Limb (tissue), 2 donors: ENCODE measurements at regions not wholly inside any gene's neighbourhood (a gene's known extent, or its start where the extent isn't known, plus 50 kb on each side); places are given as distances from the start of the nearest gene placed in this dataset.
"Not testable (repeated sequence)": the region's sequence is repeated elsewhere in the genome, so short reads cannot be mapped to it uniquely, and the experiment has no call there.

ENCODE experiments used
- DNase-seq, 2 donors: peaks; one replicate each; pipeline ENCODE4 v3.0.0-alpha.2; 2016; ENCODE audit errors: extremely low spot score in 2 of 2

DNA sequence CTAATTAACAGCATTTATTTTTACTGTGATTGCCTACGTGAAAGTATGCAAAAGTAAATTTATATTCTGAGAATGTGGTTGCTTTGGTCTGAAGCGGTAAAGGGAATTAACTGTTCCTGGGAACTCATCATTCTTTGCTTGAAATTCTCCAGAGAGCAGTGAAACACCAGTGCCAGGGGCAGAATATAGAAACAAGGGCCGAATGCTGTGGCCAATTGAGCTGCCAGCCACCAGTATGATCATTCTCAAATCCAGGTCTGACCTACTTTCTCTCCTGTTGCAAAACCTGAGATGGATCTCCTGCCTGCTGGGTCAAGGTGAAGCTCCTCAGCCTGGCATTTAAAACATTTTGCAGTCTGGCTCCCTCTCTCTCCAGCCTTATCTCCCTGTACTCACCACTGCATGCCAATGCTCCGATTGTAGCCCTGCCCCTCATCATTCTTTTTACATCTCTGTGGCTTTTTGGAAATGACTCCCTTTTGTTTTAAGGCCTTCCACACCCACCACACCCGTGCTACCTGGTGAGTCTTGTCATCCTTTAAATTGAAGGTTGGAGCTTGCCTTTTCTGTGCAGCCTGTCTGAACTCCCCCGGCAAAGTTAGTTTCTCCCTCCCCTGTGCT lies 94.5 kb upstream of the TMEM178A start:
- DNase-seq, result no peak

DNA sequence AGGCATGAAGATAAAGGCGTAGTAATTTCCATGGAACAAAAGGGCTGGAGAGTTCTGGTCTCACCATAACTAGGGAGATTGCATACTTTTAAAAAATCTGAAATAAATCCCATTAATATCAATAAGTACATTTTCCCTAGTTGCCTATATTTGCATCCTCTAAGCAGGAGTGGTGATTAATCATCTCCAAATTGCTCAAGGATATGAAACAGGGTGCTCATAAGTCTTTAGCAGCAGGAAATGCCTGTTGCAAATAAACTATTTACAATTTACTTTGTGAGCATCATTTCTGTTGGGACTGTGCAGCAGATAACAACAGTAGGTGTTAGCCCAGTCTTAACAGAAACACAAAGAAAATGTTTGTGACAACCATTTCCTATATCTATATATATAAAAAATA lies 92.4 kb upstream of the TMEM178A start:
- DNase-seq, result no peak

DNA sequence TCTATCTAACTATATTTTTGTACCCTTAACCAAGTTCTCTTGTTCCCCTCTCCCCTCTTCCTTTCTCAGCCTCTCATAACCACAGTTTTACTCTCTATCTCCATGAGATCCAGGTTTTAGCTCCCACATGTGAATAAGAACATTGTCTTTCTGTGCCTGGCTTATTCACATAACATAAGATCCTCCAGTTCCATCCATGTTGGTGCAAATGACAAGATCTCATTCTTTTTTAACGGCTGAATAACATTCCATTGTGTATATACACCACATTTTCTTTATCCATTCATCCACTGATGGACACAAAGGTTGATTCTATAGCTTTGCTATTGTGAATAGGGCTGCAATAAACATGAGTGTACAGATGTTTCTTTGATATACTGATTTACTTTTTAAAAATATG lies 83.9 kb upstream of the TMEM178A start:
- DNase-seq, result no peak

DNA sequence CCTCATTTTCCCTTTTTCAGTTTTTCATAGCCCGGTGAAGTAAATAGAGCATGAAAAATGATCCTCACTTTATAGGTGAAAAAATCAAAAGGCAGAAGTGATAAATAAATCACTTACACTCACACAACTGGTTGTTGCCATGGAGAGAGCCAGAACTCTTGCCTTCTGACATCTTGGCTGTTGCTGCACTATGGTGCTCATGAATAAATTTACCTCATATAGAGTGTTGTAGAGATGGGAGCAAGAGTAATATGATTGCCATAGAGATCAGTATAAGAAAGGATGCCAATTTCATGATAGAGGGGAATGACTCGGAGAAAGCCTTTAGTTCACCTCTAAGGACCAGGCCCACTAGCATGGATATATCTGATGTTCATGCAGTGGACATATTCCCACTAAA lies 82.5 kb upstream of the TMEM178A start:
- DNase-seq, result no peak

DNA sequence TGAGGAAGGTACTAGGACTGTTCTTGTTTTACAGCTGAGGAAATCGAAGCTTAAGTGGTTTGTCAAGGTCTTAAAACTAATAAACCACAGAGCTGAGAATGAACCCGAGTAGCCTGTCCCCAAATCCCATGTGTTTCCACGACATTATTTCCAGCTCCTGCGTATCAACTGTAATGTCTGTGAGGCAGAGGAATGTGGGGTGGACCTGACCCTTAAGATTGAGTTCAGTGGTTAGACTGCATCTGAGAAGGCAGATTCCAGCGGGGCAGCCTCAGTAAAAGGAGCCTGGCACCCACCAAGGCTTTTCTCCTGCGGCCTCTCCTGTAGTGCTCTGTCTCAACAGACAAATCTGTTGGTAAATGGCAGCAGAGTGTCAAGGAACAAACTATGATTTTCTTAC lies 81.9 kb upstream of the TMEM178A start:
- DNase-seq, result no peak

DNA sequence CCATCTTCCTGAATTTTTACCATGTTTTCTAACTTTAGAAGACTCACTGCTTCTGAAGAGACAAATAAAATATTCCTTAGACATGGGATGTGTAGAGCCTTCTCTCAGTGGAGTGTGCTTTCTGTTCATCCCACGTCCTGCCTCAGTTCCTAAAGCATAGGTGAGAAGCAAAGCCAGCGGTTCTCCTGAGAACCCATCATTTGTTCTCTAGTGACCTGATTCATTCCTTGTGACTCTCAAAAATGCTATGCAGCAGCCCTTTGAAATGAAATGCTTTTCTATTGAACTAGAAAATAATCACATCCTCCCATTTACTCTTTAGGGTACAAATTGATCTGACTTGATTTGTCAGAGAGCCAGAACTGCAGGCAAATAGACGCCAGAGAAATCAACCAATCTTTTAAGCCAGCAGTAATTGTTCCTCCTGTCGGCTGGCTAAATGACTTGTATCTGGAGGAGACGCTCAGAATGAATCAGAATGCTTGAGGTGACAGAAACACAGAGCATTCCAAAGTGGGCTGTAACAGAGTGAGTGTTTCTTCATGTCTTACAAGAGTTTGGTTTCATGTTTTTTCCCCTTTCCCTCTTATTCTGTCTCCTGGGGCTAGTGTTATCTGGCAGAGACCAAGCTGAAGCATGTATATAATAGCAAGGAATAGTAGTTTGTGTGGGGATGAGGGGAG lies 81.3 kb upstream of the TMEM178A start:
- no peak for DNase-seq

DNA sequence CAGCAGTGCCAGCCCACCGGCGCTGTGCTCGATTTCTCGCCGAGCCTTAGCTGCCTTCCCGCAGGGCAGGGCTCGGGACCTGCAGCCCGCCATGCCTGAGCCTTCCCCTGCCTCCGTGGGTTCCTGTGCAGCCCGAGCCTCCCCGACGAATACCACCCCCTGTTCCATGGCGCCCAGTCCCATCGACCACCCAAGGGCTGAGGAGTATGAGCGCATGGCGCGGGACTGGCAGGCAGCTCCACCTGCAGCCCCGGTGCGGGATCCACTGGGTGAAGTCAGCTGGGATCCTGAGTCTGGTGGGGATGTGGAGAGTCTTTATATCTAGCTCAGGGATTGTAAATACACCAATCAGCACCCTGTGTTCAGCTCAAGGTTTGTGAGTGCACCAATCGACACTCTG lies 80.2 kb upstream of the TMEM178A start:
- not testable (repeated sequence) for DNase-seq

DNA sequence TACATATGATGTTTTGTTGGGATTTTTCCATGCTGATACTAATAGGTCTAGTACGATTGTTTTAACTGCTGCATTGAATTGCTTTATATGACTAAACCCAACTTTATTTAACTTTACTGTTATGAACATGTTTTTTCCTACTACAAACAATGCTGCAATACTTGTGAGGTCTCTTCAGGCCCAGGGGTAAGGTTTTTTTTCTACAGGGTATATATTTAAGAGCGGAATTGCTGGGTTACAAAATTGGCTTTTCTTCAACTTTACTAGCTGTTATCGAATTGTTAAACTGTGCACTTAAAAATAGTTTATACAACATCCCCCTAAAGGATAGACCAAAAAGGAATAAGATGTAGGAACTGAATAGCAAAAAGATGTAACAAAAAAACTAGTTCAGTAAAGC lies 78.5 kb upstream of the TMEM178A start:
- DNase-seq, result no peak

DNA sequence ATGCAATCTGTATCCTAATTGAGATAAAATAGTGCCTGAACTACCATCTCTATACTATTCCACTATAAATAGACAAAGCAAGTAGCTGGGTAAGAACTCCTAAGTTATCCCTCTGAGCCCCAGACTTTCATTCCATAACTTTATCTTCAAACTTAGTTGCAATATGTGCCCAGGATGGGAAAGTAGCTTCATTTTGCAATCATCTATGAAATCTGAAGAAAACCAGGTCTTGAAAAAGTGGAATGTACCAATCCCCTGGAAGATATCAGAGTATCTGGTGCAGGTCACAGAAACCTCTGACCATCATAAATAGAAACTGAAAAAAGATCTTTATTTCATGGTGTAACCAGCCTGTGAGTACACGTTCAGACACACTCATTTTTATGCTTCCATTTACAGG lies 78.1 kb upstream of the TMEM178A start:
- no peak for DNase-seq

DNA sequence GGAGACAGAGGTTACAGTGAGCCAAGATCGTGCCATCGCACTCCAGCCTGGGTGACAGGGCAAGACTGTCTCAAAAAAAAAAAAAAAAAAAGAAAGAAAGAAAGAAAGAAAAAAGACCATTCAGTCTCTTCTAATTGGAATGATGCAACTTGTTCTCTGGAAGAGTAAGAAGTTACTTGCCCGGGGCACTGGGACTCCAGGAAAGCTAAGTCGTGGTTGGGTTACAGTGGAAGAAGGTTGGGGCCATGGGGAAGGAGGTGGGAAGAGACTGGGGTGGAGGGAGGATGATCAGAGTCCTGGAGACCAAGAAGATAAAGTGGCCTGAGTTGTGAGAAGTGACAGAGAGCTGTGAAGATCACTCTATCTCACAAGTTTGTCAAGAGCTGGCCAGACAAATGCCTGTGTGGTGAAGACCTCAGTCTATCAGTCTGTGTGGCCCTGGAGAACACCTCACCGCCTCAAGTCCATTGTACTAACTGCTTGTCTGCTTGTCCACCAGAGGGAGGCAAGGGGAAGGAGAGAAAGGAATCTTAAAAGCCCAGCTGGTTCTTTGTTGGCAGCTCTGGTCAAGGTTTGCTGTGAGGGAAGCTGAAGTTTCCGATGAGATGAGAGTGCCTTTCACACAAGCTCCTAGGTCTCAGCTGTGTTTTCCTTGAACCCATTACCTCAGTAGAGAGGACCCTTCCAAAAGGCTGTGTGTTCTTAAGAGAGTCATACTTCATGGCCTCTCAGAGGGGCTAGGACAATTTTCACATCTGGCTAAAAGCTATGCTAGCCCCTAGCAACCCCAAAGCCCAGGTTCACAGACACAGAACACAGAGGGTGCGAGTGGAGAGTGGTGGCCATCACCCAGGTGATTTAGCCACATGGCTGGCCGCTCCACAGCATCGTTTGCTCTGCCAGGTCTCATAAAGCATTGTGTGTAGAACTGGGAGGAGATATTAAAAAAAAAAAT lies 72.0 kb upstream of the TMEM178A start:
- DNase-seq, result peak; percentile 31 to 61

DNA sequence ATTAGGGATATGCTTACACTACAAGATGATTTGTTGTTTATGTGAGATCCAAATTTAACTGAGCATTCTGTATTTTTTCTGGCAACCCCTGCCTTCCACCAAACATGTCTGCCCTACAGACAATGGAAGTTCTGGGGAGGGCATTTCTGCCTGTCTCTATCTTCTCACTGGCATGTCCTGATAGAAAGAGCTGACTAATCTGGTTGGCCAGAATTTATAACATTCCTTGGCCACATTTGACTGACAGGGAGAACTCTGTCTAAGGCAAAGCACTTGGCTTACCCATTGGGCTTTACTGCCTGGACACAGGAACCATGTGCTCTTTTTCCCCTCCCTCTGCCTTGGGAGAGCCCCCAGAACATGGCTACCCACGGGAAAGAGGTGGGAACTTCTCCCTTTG lies 70.6 kb upstream of the TMEM178A start:
- no peak for DNase-seq

DNA sequence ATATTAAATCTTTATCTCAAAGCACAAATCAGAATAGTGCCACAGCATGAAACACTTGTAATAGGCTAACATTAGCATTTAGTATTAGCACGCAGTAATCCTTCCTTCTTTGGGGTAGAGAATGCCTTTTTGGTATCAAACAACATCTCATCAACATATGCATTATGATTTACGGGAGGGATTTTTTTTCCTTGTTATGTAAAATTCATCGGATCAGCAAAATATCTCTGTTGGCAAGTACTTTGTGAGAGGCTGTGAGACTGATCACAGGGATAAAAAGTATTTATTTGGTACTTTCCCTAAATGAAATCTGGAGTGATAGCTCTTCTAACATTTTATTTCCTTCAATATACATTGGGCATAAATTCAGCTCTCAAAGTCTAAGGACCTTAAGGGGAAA lies 68.4 kb upstream of the TMEM178A start:
- no peak for DNase-seq

DNA sequence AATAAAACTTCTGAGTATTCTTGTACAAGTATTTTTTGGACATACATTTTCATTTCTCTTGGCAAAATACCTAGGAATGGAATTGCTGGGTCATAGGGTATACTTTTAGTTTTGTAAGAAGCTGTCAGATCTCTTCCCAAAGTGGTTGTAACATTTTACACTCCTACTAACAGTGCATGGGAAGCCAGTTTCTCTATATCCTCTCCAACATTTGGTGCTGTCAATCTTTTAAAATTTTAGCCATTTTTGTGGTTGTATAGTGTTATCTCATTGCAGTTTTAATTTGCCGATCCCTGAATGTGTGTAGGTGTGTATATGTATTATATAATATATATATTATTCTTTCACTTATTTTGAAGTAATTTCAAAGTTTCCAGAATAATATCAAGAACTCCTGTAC lies 63.1 kb upstream of the TMEM178A start:
- DNase-seq, result no peak

DNA sequence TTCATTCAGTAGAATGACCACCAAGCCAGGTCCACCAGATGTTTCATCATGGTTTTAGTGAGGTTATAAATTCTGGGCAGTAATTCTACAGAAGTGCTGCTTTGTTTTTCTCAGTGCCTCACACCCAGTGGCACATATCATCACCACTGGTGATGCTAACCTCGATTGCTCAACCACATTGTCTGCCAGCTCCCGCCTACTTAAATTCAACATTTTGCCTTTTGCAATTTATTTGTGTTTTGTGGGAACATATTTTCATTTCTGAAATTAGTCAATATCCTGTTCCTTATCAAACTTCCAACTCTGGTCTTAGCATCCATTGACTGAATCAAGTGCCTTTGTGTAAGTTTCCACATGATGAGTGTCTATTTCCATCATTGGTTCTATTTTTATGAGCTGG lies 62.3 kb upstream of the TMEM178A start:
- no peak for DNase-seq

DNA sequence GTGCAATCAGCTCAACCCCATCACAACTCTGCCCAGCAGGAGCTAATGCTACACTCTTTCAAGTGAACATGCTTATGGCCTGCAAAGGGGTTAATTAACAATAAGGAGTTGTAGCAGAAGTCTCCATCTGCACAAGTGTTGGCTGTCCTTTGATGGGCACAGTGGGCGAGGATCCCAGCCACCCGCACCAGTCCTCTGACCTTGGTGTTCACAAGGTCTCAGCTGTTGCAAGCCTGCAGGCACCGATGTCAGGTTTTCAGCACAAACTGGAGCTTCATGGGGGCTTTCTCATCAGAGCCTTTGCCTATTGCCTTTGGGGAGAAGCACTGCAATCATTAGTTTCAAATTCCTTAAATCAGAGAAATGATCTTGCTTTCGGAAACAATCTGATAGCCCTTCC lies 60.9 kb upstream of the TMEM178A start:
- no peak for DNase-seq

DNA sequence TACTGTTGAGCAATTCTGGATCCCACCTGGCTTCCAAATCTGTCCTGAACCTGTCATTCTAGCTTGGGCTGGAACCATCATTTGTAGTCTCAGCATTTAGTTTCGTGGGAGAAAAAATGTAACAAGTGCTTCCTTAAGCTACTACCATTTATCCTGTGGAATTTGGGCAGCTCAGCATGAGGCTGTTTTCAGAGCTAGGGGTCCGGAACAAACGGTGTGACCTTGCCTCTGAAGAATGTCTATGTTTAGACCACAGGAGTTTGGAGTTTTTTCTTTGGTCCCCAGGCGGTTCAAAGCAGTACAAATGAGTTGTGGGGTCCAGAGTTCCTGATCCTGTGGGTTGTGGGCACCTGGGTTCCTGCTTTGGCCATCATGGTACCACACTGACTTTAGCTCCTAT lies 59.1 kb upstream of the TMEM178A start:
- no peak for DNase-seq

DNA sequence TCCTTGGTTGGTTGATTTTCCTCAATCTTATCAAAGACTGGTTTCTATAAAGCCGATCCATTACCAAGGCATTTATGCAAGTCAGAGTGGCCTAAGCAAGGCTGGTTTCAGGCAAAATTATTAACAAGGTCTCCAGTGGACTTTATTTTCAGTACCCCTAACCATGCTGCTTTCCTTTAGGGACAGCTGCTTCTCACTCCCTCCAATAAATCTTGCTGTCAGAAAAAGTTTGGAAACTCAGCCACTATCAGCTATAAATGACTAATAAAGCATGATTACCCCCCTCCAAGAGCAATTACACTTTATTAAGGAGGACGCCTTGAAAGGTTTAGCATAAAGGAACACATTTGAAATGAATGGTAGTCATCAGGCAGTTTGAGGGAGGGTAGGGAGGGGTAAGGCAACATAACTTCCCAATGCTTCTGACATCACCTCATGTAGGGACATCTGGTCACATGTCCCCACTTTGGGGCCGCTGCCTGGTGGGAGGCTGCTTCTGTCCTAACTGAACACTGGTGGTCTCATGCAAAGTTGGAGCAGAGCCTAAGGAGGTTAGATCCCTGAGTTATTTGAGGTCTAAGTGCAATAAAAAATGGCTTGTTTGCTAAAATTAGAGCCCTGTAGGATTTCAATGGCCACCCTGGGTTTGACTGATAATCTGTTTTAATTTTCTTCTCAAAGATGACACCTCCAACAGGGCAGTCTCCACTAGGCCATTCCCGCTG lies 58.0 kb upstream of the TMEM178A start:
- no peak for DNase-seq

DNA sequence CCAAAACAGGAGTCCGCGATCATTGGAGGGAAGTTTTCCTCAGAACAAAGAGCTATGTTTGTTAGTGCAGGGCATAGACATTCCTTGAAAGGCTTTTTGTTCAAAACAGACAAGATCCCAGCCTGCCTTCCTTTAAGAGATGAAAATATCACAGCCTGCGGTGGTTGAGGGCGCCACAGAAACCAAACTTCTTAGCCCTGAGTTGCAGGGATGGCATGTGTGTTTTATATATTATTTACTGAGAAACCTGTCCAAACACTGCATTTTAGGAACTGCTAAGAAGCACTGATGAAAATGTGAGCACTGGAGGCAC lies 57.5 kb upstream of the TMEM178A start:
- no peak for DNase-seq

DNA sequence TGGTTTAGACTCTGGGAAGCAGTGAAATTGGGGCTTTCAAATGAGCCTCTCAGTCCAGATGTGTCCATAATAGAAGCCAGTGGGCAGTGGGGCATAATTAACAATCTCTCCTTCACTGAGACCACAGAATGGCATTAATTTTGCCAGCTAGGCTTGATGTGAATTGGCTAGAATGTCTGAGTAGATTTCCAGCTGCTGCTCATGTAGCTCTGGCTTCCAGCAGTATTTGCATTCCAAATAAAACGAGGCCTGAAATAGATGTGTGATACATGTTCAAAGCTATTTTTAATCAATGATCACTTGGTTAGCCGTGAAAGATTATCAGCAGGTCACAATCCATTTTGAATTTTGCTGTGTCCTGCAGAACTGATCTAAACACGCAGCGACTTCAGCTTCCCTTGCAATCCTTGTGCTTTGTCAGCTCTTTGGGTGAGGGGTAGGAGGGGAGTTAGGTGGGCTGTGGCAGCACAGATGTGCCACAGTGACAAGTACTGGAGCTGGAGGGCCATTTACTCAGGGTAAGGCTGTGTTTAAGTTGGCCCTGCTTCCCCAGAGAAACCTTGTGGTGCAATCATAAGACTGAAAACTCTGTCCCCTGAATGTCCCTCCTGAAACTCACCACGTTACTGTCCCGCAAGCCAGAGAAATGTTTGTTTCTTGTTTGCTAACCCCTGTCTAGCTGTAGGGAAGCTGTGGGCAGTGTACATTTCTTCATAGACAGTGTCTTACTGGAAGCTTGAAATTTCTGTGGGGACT lies 56.9 kb upstream of the TMEM178A start:
- no peak for DNase-seq

DNA sequence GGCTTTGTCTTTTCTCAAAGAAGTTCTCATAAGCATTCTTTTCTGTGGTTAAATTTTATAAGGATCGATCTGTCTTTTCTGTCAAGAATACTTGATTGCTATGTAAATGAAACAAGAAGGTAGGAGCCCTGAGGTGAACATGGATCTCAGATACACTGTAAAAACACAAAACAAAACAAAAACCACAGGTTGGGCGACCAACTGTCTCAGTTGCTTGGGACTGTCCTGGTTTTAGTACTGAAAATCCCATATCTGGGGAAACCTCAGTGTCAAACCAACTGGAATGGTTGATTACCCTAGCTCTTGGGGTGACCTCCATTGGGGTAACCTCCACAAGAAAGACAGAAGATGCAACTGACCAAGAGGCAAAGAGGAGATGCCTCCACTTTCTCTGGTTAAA lies 55.8 kb upstream of the TMEM178A start:
- no peak for DNase-seq

DNA sequence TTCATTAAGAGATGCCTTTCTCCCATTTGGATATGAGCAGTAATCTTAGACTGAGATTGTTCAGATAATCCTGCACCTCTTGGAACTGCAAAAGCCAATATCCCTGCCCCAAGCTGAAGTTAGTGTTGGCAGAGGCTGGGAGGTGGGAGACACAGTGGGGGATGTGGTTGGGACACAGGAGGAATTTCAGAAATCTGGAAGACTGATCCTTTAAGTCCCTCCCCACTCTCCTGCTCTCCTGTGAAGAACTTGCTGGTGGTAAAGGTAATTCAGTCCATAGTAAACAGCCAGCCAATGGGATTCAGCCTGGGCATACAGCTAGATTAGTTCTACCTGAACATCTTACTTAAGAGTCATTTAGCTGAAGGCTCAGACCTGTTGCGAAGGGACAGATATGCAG lies 50.0 kb upstream of the TMEM178A start:
- DNase-seq, result no peak
